GM23248 (cell line): ENCODE measurements at regions not wholly inside any gene's neighbourhood (a gene's known extent, or its start where the extent isn't known, plus 50 kb on each side); places are given as distances from the start of the nearest gene placed in this dataset.

ENCODE experiments used
- DNase-seq: peaks from one replicate; pipeline ENCODE4 v3.0.0-alpha.2; 2015
- H2AFZ ChIP-seq: fragments of 200-600 bp; sonication (generic); 2 replicates; pipeline ENCODE4 v1.6.1; 2016; ENCODE audit warnings: antibody characterized with exemption
- H3F3A ChIP-seq: fragments of 200-600 bp; sonication (generic); 2 replicates; pipeline ENCODE4 v1.6.1; 2016; ENCODE audit warnings: mild to moderate bottlenecking, antibody characterized with exemption, mixed run types; ENCODE audit not compliant: insufficient read depth
- H3K27ac ChIP-seq: fragments of 200-600 bp; sonication (generic); 2 replicates; pipeline ENCODE4 v1.5.1; 2016; ENCODE audit warnings: mild to moderate bottlenecking
- H3K27me3 ChIP-seq: fragments of 200-600 bp; sonication (generic); replicated peaks from 2 replicates; pipeline ENCODE4 v1.6.1; 2016; ENCODE audit warnings: mild to moderate bottlenecking; ENCODE audit not compliant: insufficient read depth
- H3K36me3 ChIP-seq: fragments of 200-600 bp; sonication (generic); 2 replicates; pipeline ENCODE4 v1.6.1; 2016; ENCODE audit warnings: low read depth, mild to moderate bottlenecking
- H3K4me1 ChIP-seq: fragments of 200-600 bp; sonication (generic); 2 replicates; pipeline ENCODE4 v1.6.1; 2016; ENCODE audit warnings: mild to moderate bottlenecking; ENCODE audit not compliant: insufficient read depth
- H3K4me2 ChIP-seq: fragments of 200-600 bp; sonication (generic); one replicate; pipeline ENCODE4 v1.6.1; 2016; ENCODE audit warnings: mild to moderate bottlenecking; ENCODE audit not compliant: unreplicated experiment
- H3K4me3 ChIP-seq: fragments of 200-600 bp; sonication (generic); 2 replicates; pipeline ENCODE4 v1.5.1; 2016; ENCODE audit warnings: mild to moderate bottlenecking
- H3K79me2 ChIP-seq: fragments of 200-600 bp; sonication (generic); 2 replicates; pipeline ENCODE4 v1.6.1; 2016; ENCODE audit warnings: mild to moderate bottlenecking; ENCODE audit not compliant: insufficient read depth
- H3K9ac ChIP-seq: fragments of 200-600 bp; sonication (generic); 2 replicates; pipeline ENCODE4 v1.6.1; 2016; ENCODE audit warnings: mild to moderate bottlenecking
- H3K9me2 ChIP-seq: fragments of 200-600 bp; sonication (generic); 2 replicates; pipeline ENCODE4 v1.6.1; 2016; ENCODE audit warnings: mixed run types, mild to moderate bottlenecking, moderate library complexity; ENCODE audit not compliant: insufficient read depth
- H3K9me3 ChIP-seq: fragments of 200-600 bp; sonication (generic); one replicate; pipeline ENCODE4 v1.6.1; 2017; ENCODE audit warnings: low read depth
- H4K20me1 ChIP-seq: fragments of 200-600 bp; sonication (generic); 2 replicates; pipeline ENCODE4 v1.6.0; 2016; ENCODE audit not compliant: insufficient read depth
- EZH2 ChIP-seq: fragments of 200-600 bp; sonication (generic); IDR thresholded peaks from 2 replicates; pipeline ENCODE4 v1.6.1; 2018; ENCODE audit warnings: antibody characterized with exemption, mild to moderate bottlenecking; ENCODE audit not compliant: insufficient read depth, poor library complexity, severe bottlenecking
- EZH2phosphoT487 ChIP-seq: fragments of 200-600 bp; sonication (generic); IDR thresholded peaks from 2 replicates; pipeline ENCODE4 v1.6.1; 2018; ENCODE audit warnings: antibody characterized with exemption, moderate library complexity, mild to moderate bottlenecking, low read depth; ENCODE audit not compliant: insufficient read depth
- WGBS, 2 experiments: methylation state at CpG; one replicate each; pipeline ENCODE4 v1.1.6; 2015 to 2017; ENCODE audit warnings: low lambda C conversion rate in 2 of 2, low coverage in 1 of 2; ENCODE audit errors: missing lambda C conversion rate in 2 of 2; 5-methylcytosine and 5-hydroxymethylcytosine counted together
- in situ Hi-C: fragments of 300-500 bp; cut with MboI; formaldehyde crosslinking; loops from 2 replicates; pipeline ENCODE4 v1.15.0; 2020

- in situ Hi-C loops, result no loop called here
- no peak for DNase-seq
- H3K4me1 ChIP-seq, result 0 out of 2 replicates have a peak, but pooled peaks cover 7% of the 10 kb centered on the region
- no peak overlapping the region for H2AFZ ChIP-seq
- H3F3A ChIP-seq, result no peaks in the 10 kb centered on the region
- TF ChIP-seq EZH2 (no peak), EZH2phosphoT487 (no peak)
- no peaks in the 10 kb centered on the region for H3K79me2 ChIP-seq
- H3K9me2 ChIP-seq, result no peaks in the 10 kb centered on the region
- H3K9ac ChIP-seq, result no peak overlapping the region
- no peaks in the 10 kb centered on the region for H3K36me3 ChIP-seq
- no peaks in the 10 kb centered on the region for H4K20me1 ChIP-seq
- no peaks in the 10 kb centered on the region for H3K9me3 ChIP-seq
- H3K4me2 ChIP-seq, result no peak overlapping the region
- H3K27me3 ChIP-seq, result no peaks in the 10 kb centered on the region
- H3K4me3 ChIP-seq, result no peak overlapping the region
- no peak overlapping the region for H3K27ac ChIP-seq
Measured at GRCh38 chr12:76202621-76203020, 118.1 kb upstream of the NAP1L1 start.

DNA sequence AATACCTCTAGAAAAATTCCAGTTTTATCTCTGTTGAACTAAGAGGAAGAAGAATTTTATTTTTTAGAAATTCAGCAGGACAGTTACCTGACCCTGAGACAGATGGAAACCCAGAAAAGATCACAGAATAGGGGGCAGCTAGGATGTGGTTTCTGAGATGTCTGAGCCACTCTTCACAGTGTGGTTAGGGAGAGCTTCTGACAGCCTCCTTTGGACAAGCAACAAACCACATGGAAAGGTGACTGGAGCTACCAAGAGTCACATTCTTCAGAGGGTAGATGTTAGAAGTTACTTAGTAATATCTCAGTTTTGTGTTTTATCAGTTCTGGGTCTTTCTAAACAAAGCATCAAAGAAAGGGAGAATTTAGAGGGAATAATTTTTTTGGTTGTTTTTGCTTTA is 117.3 kb upstream of the NAP1L1 start:
- Histone ChIP-seq H3K9ac (no peak overlapping the region), H3K9me2 (no peaks in the 10 kb centered on the region), H3K79me2 (no peaks in the 10 kb centered on the region), H3K4me3 (no peak overlapping the region), H3K4me2 (no peak overlapping the region), H4K20me1 (no peaks in the 10 kb centered on the region), H3F3A (no peaks in the 10 kb centered on the region), H3K36me3 (no peaks in the 10 kb centered on the region), H3K27me3 (no peaks in the 10 kb centered on the region), H3K4me1 (0 out of 2 replicates have a peak, but pooled peaks cover 7% of the 10 kb centered on the region), H3K27ac (no peak overlapping the region), H3K9me3 (no peaks in the 10 kb centered on the region), H2AFZ (peak overlapping the region; percentile 13; the same call in 1 of the 2 replicates)
- peak; percentile 18 for DNase-seq
- in situ Hi-C loops, result no loop called here
- no peak for TF ChIP-seq EZH2phosphoT487
- TF ChIP-seq EZH2, result no peak

- DNase-seq, result no peak
- Histone ChIP-seq H3K4me1 (0 out of 2 replicates have a peak, but pooled peaks cover 7% of the 10 kb centered on the region), H3K4me2 (no peak overlapping the region), H3K79me2 (no peaks in the 10 kb centered on the region), H3K27me3 (no peaks in the 10 kb centered on the region), H3F3A (no peaks in the 10 kb centered on the region), H3K27ac (no peak overlapping the region), H3K9me3 (no peaks in the 10 kb centered on the region), H3K9me2 (no peaks in the 10 kb centered on the region), H3K36me3 (no peaks in the 10 kb centered on the region), H2AFZ (peak overlapping the region; percentile 13; the same call in 1 of the 2 replicates), H3K4me3 (no peak overlapping the region), H4K20me1 (no peaks in the 10 kb centered on the region), H3K9ac (no peak overlapping the region)
- in situ Hi-C loops, result no loop called here
- WGBS, 2 experiments, result 15 to 20% methylated on average over 2 of the region's 2 CpGs
- no peak for TF ChIP-seq EZH2
- TF ChIP-seq EZH2phosphoT487, result no peak
Measured at GRCh38 chr12:76201316-76201715, 116.8 kb upstream of the NAP1L1 start.

GRCh38 chr12:76199808-76200207 is 115.3 kb upstream of the NAP1L1 start:
- no peak overlapping the region for H3K9ac ChIP-seq
- no peaks in the 10 kb centered on the region for H4K20me1 ChIP-seq
- no peak overlapping the region for H2AFZ ChIP-seq
- H3K27me3 ChIP-seq, result no peaks in the 10 kb centered on the region
- no peak overlapping the region for H3K4me3 ChIP-seq
- H3F3A ChIP-seq, result no peaks in the 10 kb centered on the region
- WGBS, 2 experiments, result 45 to 54% methylated on average over 2 of the region's 2 CpGs
- in situ Hi-C loops, result no loop called here
- no peaks in the 10 kb centered on the region for H3K36me3 ChIP-seq
- 0 out of 2 replicates have a peak, but pooled peaks cover 7% of the 10 kb centered on the region for H3K4me1 ChIP-seq
- H3K9me2 ChIP-seq, result no peaks in the 10 kb centered on the region
- no peak overlapping the region for H3K27ac ChIP-seq
- H3K4me2 ChIP-seq, result no peak overlapping the region
- TF ChIP-seq EZH2phosphoT487, result no peak
- no peak for TF ChIP-seq EZH2
- DNase-seq, result peak; percentile 30
- no peaks in the 10 kb centered on the region for H3K9me3 ChIP-seq
- H3K79me2 ChIP-seq, result no peaks in the 10 kb centered on the region

- TF ChIP-seq EZH2, result no peak
- TF ChIP-seq EZH2phosphoT487, result no peak
- H3K36me3 ChIP-seq, result no peaks in the 10 kb centered on the region
- H3K79me2 ChIP-seq, result no peaks in the 10 kb centered on the region
- no peak overlapping the region for H3K4me2 ChIP-seq
- no peak overlapping the region for H3K27ac ChIP-seq
- H2AFZ ChIP-seq, result no peak overlapping the region
- H3F3A ChIP-seq, result no peaks in the 10 kb centered on the region
- H3K27me3 ChIP-seq, result no peaks in the 10 kb centered on the region
- no peak for DNase-seq
- H3K9ac ChIP-seq, result no peak overlapping the region
- no peak overlapping the region for H3K4me3 ChIP-seq
- no peaks in the 10 kb centered on the region for H3K9me2 ChIP-seq
- WGBS, 2 experiments, result 81 to 93% methylated on average over 1 of the region's 1 CpG
- H4K20me1 ChIP-seq, result no peaks in the 10 kb centered on the region
- no peaks in the 10 kb centered on the region for H3K9me3 ChIP-seq
- H3K4me1 ChIP-seq, result 0 out of 2 replicates have a peak, but pooled peaks cover 7% of the 10 kb centered on the region
- in situ Hi-C loops, result no loop called here
Measured at GRCh38 chr12:76198839-76199238, 114.4 kb upstream of the NAP1L1 start.
